HG03064 (cell line): ENCODE measurements at regions not wholly inside any gene's neighbourhood (a gene's known extent, or its start where the extent isn't known, plus 50 kb on each side); places are given as distances from the start of the nearest gene placed in this dataset.
"Not testable (repeated sequence)": the region's sequence is repeated elsewhere in the genome, so short reads cannot be mapped to it uniquely, and the experiment has no call there.

Experiments used
- ATAC-seq: cut with Tn5 transposase; IDR thresholded peaks from one replicate; pipeline ENCODE4 v1.9.1; 2021; ENCODE audit warnings: low read depth; ENCODE audit not compliant: unreplicated experiment

DNA sequence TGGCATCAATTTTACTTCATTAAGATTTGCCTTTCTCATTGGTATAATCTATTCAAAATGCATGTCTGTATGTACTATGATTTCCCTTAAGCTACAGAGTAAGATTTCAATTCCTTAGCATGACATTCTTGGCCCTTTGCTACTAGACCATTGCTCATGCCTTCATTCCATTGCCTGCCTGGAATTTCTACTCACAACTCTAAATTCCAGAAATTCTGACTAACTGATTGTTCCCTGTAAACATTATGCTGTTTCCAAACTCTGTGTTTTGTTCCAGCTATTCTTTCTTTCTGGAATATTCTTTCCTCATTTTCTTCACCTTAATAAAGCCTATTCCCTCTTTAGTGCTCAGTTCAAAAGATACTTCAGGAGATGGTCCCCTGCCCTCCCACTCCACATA, 568.8 kb upstream of the SEMA6A start:
- ATAC-seq, result no peak

DNA sequence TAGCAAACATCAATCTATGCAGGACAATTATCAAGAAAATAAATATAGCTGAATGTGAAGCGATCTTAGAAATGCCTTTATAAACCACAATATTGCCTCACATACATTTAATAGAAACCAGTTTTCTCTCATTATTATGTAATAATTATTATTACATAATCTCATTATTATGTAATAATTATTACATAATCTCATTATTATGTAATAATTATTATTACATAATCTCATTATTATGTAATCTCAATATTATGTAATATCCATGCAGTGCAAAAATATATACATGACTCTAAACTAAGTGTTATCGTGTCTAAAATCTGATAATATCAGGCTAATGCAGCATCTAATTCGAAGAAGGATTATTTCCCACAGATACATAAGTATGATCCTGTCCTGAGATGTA, 563.9 kb upstream of the SEMA6A start:
- ATAC-seq, result no peak

DNA sequence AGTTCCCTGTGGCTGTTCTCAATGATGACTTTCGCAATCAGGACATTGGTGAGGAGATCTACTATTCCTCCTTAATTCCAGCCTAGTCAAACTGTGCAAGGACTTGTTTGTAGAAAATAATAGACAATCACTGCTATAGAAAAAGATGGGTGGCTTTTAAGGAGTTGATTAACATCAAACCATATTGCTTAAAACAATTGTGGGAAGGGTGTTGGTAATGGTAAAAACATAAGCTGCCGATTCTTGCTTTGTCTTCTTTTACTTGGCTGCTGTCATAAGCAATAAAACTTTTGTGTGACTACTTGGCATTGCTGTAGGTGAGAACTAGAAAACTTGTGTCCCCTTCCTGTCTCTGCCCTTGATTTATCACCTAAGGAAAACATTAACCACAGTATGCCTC, 561.2 kb upstream of the SEMA6A start:
- no peak for ATAC-seq

- ATAC-seq, result no peak
Observed at GRCh38 chr5:117133198-117133597, 558.6 kb upstream of the SEMA6A start.

GRCh38 chr5:117131876-117132275, 557.3 kb upstream of the SEMA6A start:
- ATAC-seq, result no peak

DNA sequence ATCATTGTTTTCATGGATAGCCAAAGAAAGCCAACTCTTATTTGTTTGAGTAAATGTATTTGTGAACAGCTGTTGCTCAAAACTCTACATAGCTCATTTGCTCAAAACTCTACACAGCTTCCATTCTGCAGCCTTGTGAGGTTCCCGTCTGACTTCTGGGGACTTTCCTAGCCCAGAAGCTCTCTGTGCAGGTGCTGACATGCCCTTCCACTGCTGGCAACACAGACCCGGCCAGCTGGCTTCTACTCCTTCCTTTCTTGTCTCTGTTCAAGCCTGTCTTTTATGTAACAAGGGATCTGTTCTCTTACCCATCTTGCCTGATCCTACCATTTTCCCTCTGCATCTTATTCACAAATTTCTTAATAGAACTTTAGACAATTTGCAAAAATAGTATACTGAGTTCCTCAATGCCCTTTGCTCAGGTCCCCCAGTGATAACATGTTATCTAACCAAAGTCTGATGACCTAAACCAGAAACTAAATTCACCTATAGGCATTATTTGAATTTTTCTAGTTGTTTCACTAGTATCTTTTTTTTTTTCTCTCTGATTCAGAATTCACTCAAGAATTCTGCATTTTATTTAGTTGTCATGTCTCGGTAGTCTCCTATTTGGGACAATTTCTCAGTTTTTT, 556.5 kb upstream of the SEMA6A start:
- ATAC-seq, result peak; percentile 93

DNA sequence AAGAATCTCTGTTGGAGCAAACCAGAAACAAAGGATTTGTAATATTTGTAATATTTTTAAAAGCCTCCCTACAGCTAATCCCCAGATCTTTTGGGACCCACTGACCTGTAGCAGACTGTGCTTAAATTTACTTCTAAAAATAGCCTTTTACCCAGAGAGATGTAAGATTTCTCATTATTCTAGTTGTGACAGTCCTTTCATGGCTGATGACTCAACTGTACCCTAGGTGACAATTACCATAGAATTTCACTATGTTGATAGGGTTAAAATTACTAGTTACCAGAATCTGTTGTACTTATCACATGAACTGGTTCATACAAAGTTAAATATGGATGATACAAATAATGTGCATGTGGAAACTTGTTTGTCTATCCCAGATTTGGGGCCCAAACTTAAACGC, 543.9 kb upstream of the SEMA6A start:
- ATAC-seq, result no peak

DNA sequence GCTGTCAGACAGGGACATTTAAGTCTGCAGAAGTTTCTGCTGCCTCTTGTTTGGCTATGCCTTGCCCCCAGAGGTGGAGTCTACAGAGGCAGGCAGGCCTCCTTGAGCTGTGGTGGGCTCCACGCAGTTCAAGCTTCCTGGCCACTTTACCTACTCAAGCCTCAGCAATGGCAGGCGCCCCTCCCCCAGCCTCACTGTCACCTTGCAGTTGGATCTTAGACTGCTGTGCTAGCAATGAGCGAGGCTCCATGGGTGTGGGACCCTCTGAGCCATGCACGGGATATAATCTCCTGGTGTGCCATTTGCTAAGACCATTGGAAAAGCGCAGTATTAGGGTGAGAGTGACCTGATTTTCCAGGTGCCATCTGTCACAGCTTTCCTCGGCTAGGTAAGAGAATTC, 542.7 kb upstream of the SEMA6A start:
- not testable (repeated sequence) for ATAC-seq

- ATAC-seq, result no peak
Observed at GRCh38 chr5:117110548-117110947, 535.9 kb upstream of the SEMA6A start.

DNA sequence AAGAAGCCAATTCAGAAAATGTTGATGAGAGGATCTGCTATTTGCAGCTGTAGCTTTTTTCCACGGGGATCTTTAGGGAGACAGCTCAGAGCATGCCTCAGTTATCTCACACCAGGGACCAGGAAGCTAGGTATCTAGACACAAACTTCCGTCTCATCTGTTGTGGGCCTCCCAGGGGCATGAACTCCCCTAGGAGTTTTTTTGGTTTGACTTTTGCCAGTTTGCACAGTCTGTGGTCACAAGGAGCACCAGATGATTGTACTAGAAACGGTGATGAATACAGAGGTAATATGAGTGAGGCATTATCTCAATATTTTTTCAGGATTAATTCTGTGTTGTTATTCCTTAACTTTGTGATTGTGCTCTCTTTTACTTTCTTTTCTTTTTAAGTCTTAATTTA, 533.2 kb upstream of the SEMA6A start:
- no peak for ATAC-seq

DNA sequence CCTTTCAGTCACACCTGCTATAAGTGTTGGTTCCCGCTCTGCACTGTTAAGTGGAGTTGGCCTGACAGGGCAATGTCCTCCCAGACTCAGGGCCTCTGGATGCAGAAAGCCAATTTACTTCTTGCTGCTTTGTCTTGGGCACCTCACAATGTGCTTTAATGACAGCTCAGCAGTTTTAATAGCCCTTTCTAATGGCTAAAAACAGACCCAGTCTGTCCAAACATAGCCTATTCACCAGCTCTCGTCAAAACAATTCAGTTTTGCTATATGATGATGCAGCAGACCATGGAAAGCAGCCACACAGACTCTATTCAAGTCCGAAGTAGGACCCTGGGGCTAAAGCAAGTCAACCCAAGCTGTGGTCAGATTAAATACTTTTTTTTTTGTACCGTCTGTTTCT, 529.1 kb upstream of the SEMA6A start:
- no peak for ATAC-seq

GRCh38 chr5:117102591-117102990, 528.0 kb upstream of the SEMA6A start:
- ATAC-seq, result no peak

- ATAC-seq, result no peak
Observed at GRCh38 chr5:117100176-117100575, 525.6 kb upstream of the SEMA6A start.

DNA sequence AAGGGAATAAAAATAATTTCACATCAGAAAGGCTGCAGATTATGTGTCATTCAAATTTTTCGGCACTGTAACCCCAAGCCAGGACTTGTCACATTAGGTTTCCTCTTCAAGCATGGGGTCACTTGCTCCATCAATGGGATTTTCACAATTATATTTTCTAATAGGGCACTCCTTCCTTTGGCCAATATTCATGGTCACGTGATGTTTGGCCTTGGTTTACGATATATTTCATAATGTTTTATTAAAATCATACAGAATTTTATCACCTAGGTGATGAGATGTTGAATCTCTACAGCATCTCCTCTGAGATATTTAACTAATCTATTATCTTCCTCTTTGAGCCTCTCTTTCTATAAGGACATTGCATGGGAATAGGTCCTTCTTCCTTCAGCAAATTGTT, 523.5 kb upstream of the SEMA6A start:
- no peak for ATAC-seq

DNA sequence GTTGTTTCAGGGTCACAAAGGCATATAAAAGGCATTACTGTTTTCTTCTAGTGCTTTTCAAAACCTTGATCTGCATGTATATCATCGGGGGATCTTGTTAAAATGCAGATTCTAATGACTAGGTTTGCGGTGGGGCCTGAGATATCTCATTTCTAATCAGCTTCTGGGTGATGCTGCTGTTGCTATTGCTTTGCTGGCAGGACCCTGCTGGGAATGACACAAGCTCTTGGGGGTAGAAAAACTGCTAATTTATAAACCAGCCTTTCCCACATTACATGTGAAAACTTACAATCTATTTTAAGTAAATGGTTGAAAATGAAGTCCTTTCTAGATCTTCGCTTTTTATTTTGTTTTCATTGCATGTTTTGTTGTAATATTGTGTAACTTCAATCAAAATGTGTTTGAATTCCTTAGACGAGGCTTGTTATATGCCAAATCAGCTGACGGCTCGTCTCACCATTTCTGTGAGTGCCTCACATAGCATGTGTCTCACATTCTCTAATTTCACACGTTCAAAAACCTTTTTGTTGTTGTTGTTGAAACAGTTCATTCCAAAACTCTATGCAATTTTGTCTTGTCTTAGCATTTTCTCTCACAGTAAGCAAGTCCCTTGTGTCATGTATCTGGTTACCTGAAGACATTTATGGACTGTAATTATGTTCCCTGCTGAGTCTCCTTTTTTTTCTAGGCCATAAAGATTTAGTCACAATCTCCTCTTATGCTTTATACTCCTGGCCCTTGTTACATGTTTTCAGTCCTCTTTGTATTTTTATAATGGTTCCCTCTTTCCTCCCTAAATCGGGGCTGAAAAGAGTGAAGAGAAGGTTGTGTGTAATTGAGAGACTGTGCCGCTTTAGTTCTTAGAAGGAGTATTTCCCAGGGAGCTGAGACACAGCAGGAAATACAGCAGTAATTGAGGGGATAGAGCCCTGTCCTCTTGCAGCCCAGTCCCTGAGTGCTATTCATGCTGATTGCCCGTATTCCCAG, 521.0 kb upstream of the SEMA6A start:
- no peak for ATAC-seq

GRCh38 chr5:117094114-117094815, 519.6 kb upstream of the SEMA6A start:
- no peak for ATAC-seq

GRCh38 chr5:117093653-117094052, 519.0 kb upstream of the SEMA6A start:
- ATAC-seq, result no peak

DNA sequence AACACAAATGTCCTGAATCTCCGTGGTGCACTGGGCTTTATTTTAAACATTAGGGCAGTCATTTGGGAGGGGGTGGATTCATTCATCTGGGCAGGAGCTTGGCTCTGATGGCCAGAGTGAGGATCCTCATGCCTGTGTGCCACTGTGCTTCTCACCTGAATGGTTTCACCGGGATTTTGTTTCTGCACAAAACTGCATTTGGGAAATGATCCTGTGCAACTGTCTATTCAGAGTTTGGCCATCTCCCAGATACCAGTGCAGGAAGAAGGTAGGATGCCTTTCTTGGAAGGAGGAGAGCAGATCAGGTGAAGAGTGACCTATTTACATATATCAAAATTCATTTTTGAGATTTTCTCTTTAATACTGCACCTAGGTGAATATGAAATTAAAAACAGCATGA, 514.4 kb upstream of the SEMA6A start:
- no peak for ATAC-seq

DNA sequence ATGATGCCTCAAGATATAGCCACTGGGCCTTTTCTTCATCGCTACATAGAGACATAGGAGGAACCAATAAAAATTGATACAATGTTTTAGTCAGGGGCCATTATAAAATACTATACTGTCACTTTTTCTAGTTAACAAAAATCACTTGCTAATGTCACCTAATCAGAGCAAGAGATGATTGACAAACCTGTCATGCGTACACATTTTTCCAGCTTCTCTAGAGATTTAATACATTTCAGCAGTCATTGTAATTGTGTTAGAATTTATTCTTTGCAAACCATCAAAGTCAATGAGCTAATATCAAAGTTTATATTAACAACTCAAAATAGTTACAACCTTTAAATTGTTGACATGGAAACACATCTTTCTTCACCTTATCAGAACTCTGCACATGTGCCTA, 513.6 kb upstream of the SEMA6A start:
- no peak for ATAC-seq

DNA sequence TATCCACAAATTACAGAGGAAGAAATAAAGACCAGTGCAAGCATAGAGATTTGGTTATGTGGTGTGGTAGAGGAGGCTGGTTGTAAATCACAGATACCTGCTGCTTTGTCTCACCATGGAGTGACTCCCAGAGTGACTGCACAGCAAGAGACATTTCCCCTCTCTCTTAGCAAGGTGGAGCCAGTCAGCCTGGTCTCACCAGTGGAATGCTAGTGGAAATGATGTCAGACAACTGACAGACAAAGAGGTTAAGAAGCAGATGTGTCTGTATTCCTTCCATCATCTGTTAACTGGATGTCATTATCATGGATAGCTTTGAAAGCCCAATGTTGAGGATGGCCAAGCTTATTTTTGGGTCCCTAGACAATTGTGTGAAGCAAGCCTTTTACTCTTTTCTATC, 509.4 kb upstream of the SEMA6A start:
- ATAC-seq, result no peak

DNA sequence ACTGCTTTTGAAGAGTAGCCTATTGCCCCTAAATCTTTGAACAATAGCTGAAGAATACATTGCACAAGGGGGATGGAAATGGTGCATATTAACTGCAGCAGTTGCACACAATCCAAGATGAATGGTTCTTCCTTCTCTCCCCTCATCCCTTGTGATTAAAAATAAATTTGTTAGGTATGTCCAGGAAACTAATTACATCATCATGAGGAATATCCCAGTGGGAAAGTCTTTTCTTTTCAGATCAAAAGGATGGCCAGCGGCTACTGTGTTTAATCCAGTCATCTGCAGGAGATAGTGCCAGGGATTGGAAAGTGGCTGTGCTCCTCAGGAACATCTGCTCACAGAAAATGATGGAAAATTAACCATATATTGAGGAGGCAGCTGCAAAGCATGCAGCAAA, 508.4 kb upstream of the SEMA6A start:
- no peak for ATAC-seq
